IMR-90 (cell line): ENCODE measurements at regions not wholly inside any gene's neighbourhood (a gene's known extent, or its start where the extent isn't known, plus 50 kb on each side); places are given as distances from the start of the nearest gene placed in this dataset.

Experiments
- ATAC-seq: fragments of 200-7000 bp; cut with Tn5 transposase; 2 replicates; pipeline ENCODE4 v1.9.1; 2020; ENCODE audit warnings: low read depth, mild to moderate bottlenecking, moderate library complexity
- BruUV-seq: library from RNA; stranded (reverse); fragments of 400-500 nt; replicated peaks from 2 replicates; lab custom pipeline; 2021; lab: Mats Ljungman, UMichigan
- CTCF ChIA-PET: fragments of 300-600 bp; formaldehyde crosslinking; extraction: SDS; loops from one replicate; lab custom pipeline; 2021; ENCODE audit warnings: antibody characterized with exemption; lab: Yijun Ruan, JAX
- POLR2A ChIA-PET: fragments of 300-600 bp; sonication (Branson Sonifier 250); formaldehyde crosslinking; loops from one replicate; lab custom pipeline; 2022; ENCODE audit warnings: antibody characterized with exemption; ENCODE audit not compliant: unreplicated experiment; lab: Charles Lee
- DNase-seq: peaks from one replicate; pipeline ENCODE4 v3.0.0; 2013
- H2AFZ ChIP-seq: replicated peaks from 2 replicates; pipeline ENCODE3; 2013; ENCODE audit warnings: low read length, mild to moderate bottlenecking; ENCODE audit not compliant: poor library complexity
- H2AK5ac ChIP-seq: 2 replicates; pipeline ENCODE4 v1.6.1; 2013; ENCODE audit warnings: low read depth, low read length, inconsistent platforms
- H2AK9ac ChIP-seq: replicated peaks from 2 replicates; pipeline ENCODE3; 2013; ENCODE audit warnings: mild to moderate bottlenecking, low read depth, low read length, moderate library complexity; ENCODE audit not compliant: poor library complexity
- H2BK120ac ChIP-seq: 2 replicates; pipeline ENCODE4 v1.6.1; 2013; ENCODE audit warnings: low read depth, low read length, inconsistent platforms
- H2BK15ac ChIP-seq: 3 replicates; pipeline ENCODE4 v1.6.1; 2013; ENCODE audit warnings: low read depth, low read length, inconsistent platforms
- H2BK20ac ChIP-seq: 2 replicates; pipeline ENCODE4 v1.6.1; 2013; ENCODE audit warnings: low read depth, mild to moderate bottlenecking, inconsistent platforms, low read length, moderate library complexity
- H2BK5ac ChIP-seq: 2 replicates; pipeline ENCODE4 v1.6.1; 2013; ENCODE audit warnings: mild to moderate bottlenecking, low read depth, low read length, inconsistent platforms; ENCODE audit not compliant: poor library complexity, severe bottlenecking
- H3K14ac ChIP-seq: replicated peaks from 2 replicates; pipeline ENCODE4 v1.6.1; 2013; ENCODE audit warnings: low read depth, low read length, inconsistent platforms
- H3K18ac ChIP-seq: 2 replicates; pipeline ENCODE4 v1.6.1; 2013; ENCODE audit warnings: low read depth, low read length, control low read depth
- H3K23ac ChIP-seq: 2 replicates; pipeline ENCODE4 v1.6.1; 2013; ENCODE audit warnings: low read depth, low read length, inconsistent platforms
- H3K27ac ChIP-seq: 2 replicates; pipeline ENCODE4 v1.5.1; 2013; ENCODE audit warnings: mild to moderate bottlenecking, control low read depth, low read length; ENCODE audit not compliant: insufficient read depth
- H3K27me3 ChIP-seq: 2 replicates; pipeline ENCODE4 v1.6.1; 2013; ENCODE audit warnings: low read length; ENCODE audit not compliant: control insufficient read depth, insufficient read depth
- H3K36me3 ChIP-seq: 2 replicates; pipeline ENCODE4 v1.6.1; 2013; ENCODE audit warnings: low read length, mixed read lengths; ENCODE audit not compliant: control insufficient read depth, insufficient read depth
- H3K4ac ChIP-seq: 2 replicates; pipeline ENCODE4 v1.6.1; 2013; ENCODE audit warnings: low read depth, low read length, inconsistent platforms
- H3K4me1 ChIP-seq: 2 replicates; pipeline ENCODE4 v1.6.1; 2013; ENCODE audit warnings: low read length, mixed read lengths; ENCODE audit not compliant: control insufficient read depth, insufficient read depth
- H3K4me2 ChIP-seq: 2 replicates; pipeline ENCODE4 v1.6.1; 2013; ENCODE audit warnings: low read depth, mild to moderate bottlenecking, control low read depth, low read length, moderate library complexity
- H3K4me3 ChIP-seq: 2 replicates; pipeline ENCODE4 v1.5.1; 2013; ENCODE audit warnings: low read depth, mild to moderate bottlenecking, control low read depth, low read length, moderate library complexity; ENCODE audit not compliant: insufficient read depth
- H3K56ac ChIP-seq: 2 replicates; pipeline ENCODE4 v1.6.1; 2013; ENCODE audit warnings: low read length, inconsistent platforms; ENCODE audit not compliant: insufficient read depth; ENCODE audit errors: extremely low read depth
- H3K79me1 ChIP-seq, 2 experiments: 2 replicates each; pipeline ENCODE4 v1.6.1; 2013; ENCODE audit warnings: low read length in 2 of 2, inconsistent platforms in 1 of 2, low read depth in 1 of 2
- H3K9ac ChIP-seq: 2 replicates; pipeline ENCODE4 v1.6.1; 2013; ENCODE audit warnings: low read depth, low read length, control low read depth
- H3K9me1 ChIP-seq: 2 replicates; pipeline ENCODE4 v1.6.1; 2013; ENCODE audit warnings: low read length, inconsistent platforms; ENCODE audit not compliant: insufficient read depth
- H3K9me3 ChIP-seq: 2 replicates; pipeline ENCODE4 v1.6.1; 2013; ENCODE audit warnings: low read length; ENCODE audit not compliant: control insufficient read depth, insufficient read depth
- H4K20me1 ChIP-seq: 2 replicates; pipeline ENCODE4 v1.6.1; 2013; ENCODE audit warnings: low read length, inconsistent platforms; ENCODE audit not compliant: insufficient read depth
- H4K5ac ChIP-seq: 2 replicates; pipeline ENCODE4 v1.6.1; 2013; ENCODE audit warnings: mild to moderate bottlenecking, low read depth, low read length, control low read depth
- H4K8ac ChIP-seq, 2 experiments: 2 replicates each; pipeline ENCODE4 v1.6.1; 2013; ENCODE audit warnings: low read depth in 2 of 2, low read length in 2 of 2, control low read depth in 1 of 2, inconsistent platforms in 1 of 2
- H4K91ac ChIP-seq: 2 replicates; pipeline ENCODE4 v1.6.1; 2013; ENCODE audit warnings: low read depth, low read length, inconsistent platforms; ENCODE audit not compliant: insufficient read depth
- BHLHE40 ChIP-seq: fragments of 150-350 bp; IDR thresholded peaks from 2 replicates; pipeline ENCODE4 v1.6.1; 2016; ENCODE audit warnings: mild to moderate bottlenecking, low read depth, low read length
- CEBPB ChIP-seq: IDR thresholded peaks from 2 replicates; pipeline ENCODE4 v1.6.1; 2012; ENCODE audit warnings: low read depth, low read length, improper control_type of control experiment
- CTCF ChIP-seq: conservative IDR thresholded peaks from 2 replicates; pipeline ENCODE4 v1.5.1; 2012; ENCODE audit warnings: mild to moderate bottlenecking, low read depth, low read length, improper control_type of control experiment
- ELK1 ChIP-seq: fragments of 150-350 bp; IDR thresholded peaks from 2 replicates; pipeline ENCODE4 v1.6.1; 2016; ENCODE audit warnings: low read depth, mild to moderate bottlenecking, low read length, moderate library complexity, borderline replicate concordance
- FOS ChIP-seq: fragments of 150-350 bp; IDR thresholded peaks from 2 replicates; pipeline ENCODE4 v1.6.1; 2016; ENCODE audit warnings: low read depth, low read length
- MAFK ChIP-seq: IDR thresholded peaks from 2 replicates; pipeline ENCODE4 v1.6.1; 2012; ENCODE audit warnings: low read depth, low read length, improper control_type of control experiment
- MAZ ChIP-seq: IDR thresholded peaks from 2 replicates; pipeline ENCODE4 v1.6.1; 2012; ENCODE audit warnings: low read depth, mild to moderate bottlenecking, low read length, improper control_type of control experiment, moderate library complexity, borderline replicate concordance
- NFE2L2 ChIP-seq: fragments of 150-350 bp; IDR thresholded peaks from 2 replicates; pipeline ENCODE4 v1.6.1; 2016; ENCODE audit warnings: low read depth, mild to moderate bottlenecking, low read length
- RAD21 ChIP-seq: IDR thresholded peaks from 2 replicates; pipeline ENCODE4 v1.6.1; 2012; ENCODE audit warnings: low read length, improper control_type of control experiment
- WGBS, 2 experiments: methylation state at CpG; one replicate each; pipeline versions ENCODE4 v1.1.5 to v1.1.7; 2013; ENCODE audit warnings: missing lambda C conversion rate in 2 of 2; ENCODE audit not compliant: insufficient read length in 1 of 2; ENCODE audit errors: extremely low coverage in 2 of 2; 5-methylcytosine and 5-hydroxymethylcytosine counted together
- dilution Hi-C: fragments of 300-500 bp; cut with HindIII; formaldehyde crosslinking; loops from one replicate; pipeline ENCODE4 v1.14.3; 2018; ENCODE audit warnings: low sequenced_read_pairs; ENCODE audit not compliant: unreplicated experiment
- in situ Hi-C: fragments of 300-500 bp; cut with MboI; formaldehyde crosslinking; loops from 3 replicates; pipeline ENCODE4 v1.14.3; 2019; ENCODE audit warnings: low sequenced_read_pairs, inconsistent platforms, mixed read lengths
- intact Hi-C: fragments of 100-400 bp; cut with micrococcal nuclease; formaldehyde crosslinking; loops from 2 replicates; pipeline ENCODE4 v1.10.0; 2022

GRCh38 chr6:140766999-140767398, 1365.7 kb upstream of the GJE1 start:
- H2BK20ac ChIP-seq = no peak overlapping the region
- H3K36me3 ChIP-seq = no peaks in the 10 kb centered on the region
- H2AK9ac ChIP-seq = no peak overlapping the region
- peak overlapping the region; percentile 33; the same call in 1 of the 2 replicates for H3K23ac ChIP-seq
- no peaks in the 10 kb centered on the region for H3K9me1 ChIP-seq
- H2BK120ac ChIP-seq = peak overlapping the region; percentile 32; the same call in 1 of the 2 replicates
- no CpG with 5 or more reads among the region's 2 CpGs for WGBS, 2 experiments
- H2BK5ac ChIP-seq = no peak overlapping the region
- H3K14ac ChIP-seq = peak overlapping the region; percentile 71; the same call in 1 of the 2 replicates
- intact Hi-C loops (no loop called here), dilution Hi-C loops (no loop called here), in situ Hi-C loops (no loop called here)
- DNase-seq = no peak
- H4K20me1 ChIP-seq = no peaks in the 10 kb centered on the region
- peaks cover 3% of the 10 kb centered on the region for H3K4me1 ChIP-seq
- H3K27me3 ChIP-seq = no peaks in the 10 kb centered on the region
- CTCF ChIA-PET = no interaction called here
- no peak overlapping the region for H3K9ac ChIP-seq
- no peak overlapping the region for H4K91ac ChIP-seq
- no peak overlapping the region for H3K56ac ChIP-seq
- peak overlapping the region; percentile 81; the same call in 1 of the 2 replicates for H3K18ac ChIP-seq
- TF ChIP-seq RAD21 (no peak), CTCF (no peak), BHLHE40 (no peak), ELK1 (no peak), NFE2L2 (no peak), MAZ (no peak), FOS (no peak), MAFK (no peak), CEBPB (no peak)
- peak overlapping the region; percentile 98; the same call in 2 of the 3 replicates for H2BK15ac ChIP-seq
- peak overlapping the region; percentile 50; the same call in 1 of the 2 replicates for H3K4ac ChIP-seq
- POLR2A ChIA-PET = no interaction called here
- H2AK5ac ChIP-seq = no peak overlapping the region; the same call in 1 of the 2 replicates
- no TSS peak for BruUV-seq
- no peak overlapping the region for H3K4me2 ChIP-seq
- ATAC-seq = no peak
- no peak overlapping the region; the same call in 1 of the 2 replicates for H3K27ac ChIP-seq
- no peak overlapping the region for H4K8ac ChIP-seq
- H3K9me3 ChIP-seq = peaks cover 9% of the 10 kb centered on the region
- no peaks in the 10 kb centered on the region for H3K79me1 ChIP-seq
- H2AFZ ChIP-seq = peak overlapping the region; percentile 63
- no peak overlapping the region for H3K4me3 ChIP-seq
- H4K5ac ChIP-seq = no peak overlapping the region
